NOMO-1 treated with DMSO at 0.1 percent for 48 hours (cell line): ENCODE measurements at regions not wholly inside any gene's neighbourhood (a gene's known extent, or its start where the extent isn't known, plus 50 kb on each side); places are given as distances from the start of the nearest gene placed in this dataset.

Source experiments
- DNase-seq: peaks from one replicate; lab custom pipeline; 2025; ENCODE audit not compliant: unreplicated experiment; lab: John Stamatoyannopoulos, UW

DNA sequence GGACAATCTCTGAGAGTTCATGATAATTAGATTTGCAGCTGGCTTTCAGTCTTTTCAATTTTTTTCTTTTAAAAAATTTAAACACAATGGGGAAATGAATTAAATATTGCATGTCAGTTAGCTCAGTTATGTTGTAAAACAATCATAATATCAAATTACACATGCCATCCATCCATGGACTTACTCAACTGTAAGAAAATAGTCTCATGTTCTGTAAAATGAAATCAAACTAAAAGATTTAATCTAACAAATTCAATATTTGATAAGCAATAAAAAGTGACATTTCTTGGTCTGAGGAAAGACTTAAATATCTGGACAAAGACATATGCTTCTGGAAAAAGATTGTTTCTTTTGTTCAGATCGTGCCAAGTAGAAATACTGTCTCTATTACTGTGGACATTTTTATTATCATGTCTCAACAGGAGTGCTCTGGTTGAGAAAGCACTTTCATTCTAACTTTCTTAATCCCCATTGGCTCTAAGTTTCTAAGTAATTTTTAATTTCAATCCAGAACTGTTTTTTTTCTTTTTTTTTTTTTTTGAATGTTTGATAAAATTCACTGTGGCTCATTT, 179.2 kb upstream of the FAM3C start:
- DNase-seq = no peak

DNA sequence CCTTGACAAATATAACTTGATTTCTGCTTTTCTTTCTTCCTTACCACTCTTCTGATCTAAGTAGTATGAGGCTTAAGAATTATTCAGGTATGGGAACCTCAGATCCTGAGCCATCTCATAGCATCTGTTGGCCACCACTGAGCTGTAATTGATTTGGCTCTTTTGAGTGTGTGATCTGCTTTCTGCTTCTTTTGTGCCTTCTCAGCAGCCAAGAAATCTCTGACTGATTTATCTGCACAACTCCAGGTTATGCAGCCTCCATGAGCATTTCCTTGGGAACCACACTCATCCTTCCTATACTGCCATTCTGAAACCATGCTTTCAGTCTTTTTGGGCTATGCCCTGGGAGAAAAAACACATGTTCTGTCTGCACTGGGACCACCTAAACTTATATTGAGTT, 178.0 kb upstream of the FAM3C start:
- DNase-seq = no peak

DNA sequence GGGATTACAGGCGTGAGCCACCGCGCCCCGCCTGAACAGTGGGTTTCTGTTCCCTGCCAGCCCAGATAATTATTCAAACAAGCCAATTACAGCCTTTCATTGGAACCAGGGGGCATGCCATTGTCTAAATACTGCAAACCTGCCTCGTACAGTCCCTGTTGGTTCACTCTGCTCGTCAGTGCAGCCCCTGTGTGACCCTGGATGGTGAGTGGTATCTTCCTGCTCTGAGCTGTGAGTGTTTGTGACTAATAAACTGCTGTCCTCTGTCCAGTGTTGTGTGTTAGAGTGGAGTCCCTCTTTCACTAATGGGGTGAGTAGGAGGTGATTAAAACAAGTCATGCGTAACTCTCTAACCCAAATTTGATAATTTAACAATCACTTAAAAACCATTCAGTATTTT, 176.5 kb upstream of the FAM3C start:
- DNase-seq = no peak

DNA sequence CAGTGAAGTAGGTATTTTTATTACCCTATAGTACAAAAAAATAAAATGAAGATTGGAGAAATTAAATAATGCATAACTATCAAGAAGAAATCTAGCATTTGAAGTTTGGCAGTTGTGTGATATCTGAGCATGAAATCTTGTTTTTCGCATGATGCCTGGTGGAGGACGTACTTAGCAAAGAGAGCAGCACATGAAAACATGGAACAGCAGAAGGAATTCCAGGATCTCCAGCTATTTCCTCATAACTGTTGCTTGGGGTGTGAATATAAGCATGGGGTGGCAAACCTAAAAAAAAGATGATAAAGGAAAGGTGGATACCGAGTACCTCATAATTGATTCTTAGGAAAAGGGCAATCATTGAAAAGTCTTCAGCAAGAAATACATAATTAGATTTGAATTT, 174.3 kb upstream of the FAM3C start:
- DNase-seq = no peak

DNA sequence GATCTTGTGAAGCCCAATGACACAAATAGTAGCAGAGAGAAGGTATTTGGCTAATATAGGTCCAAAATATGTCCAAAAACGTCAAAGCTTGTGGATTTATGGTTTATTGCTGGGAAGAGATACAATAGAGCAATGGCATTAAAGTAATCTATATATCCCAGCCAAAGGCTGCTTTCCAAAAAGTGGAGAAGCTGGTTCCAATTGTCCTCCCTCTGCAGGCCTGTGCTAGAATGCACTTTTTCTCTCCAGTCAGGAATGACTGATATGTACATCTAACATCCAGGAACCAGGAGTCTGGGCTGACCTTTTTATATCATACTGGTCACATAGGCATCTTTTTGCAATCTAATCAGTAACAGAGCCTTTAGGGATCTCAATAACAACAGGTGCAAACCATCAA, 167.1 kb upstream of the FAM3C start:
- no peak for DNase-seq

DNA sequence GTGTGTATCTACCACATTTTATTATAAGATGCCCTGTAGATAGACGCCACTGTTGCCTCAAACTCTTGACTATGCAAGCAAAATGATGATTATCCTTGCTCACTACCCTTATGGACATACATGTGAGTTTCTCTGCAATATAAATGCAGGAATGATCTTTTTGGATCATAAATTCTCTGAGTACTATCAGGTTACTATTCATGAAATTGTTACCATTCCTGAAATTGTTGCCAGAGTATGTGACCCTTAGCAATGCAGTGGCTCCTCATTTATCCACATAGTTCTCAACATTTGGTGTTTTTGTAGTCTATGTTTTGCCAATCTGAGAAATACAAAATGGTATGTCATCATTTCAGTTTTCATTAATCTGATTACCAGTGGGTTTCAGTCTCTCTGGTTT, 166.2 kb upstream of the FAM3C start:
- no peak for DNase-seq

DNA sequence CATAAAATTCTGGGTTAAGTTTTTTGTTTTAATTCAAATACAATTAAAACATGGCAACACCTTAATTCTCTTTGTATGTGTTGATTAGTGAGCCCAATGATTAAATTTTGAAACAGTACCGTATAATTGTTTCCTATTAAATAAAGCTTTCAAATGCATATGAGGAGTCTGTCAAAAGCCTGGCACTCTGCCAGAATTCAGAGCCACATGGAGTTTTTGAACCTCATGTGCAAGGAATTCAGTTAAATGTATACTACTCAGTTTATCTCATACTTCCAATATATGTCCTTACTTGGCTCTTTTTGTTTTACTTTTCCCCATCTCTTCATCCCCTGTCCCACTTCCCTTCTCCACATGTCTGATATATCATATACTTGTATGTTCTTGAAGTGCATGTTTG, 165.6 kb upstream of the FAM3C start:
- DNase-seq = no peak

DNA sequence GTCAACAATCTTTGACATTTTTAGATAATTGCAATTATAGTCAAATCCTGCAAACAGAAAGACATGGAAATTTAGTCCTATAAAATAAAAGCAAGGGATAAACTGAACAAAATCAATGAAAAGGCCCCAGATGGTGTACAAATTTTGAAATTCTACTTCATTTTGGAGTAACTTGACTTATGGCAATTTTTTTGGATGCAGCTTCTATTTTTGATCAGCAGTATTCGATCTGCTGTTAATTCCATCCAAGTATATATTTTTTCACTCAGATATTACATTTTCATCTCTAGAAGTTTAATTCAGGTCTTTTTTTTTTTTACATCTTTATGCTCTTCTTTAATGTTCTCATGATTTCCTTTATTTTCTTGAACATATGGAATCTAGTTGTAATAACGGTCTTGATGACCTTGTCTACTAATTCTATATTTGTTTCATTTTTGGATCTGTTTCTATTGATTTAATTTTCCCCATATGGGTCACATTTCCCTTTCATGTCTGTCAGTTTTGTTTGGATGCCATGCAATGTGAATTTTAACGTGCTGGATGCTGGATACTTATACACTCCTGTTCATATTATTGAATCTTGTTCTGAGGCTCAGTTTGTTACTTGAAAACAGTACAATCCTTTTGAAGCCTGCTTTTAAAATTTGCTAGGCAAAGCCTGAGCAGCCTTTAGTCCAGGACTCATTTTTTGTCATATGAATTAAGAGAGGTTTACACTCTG, 164.3 kb upstream of the FAM3C start:
- DNase-seq = no peak

DNA sequence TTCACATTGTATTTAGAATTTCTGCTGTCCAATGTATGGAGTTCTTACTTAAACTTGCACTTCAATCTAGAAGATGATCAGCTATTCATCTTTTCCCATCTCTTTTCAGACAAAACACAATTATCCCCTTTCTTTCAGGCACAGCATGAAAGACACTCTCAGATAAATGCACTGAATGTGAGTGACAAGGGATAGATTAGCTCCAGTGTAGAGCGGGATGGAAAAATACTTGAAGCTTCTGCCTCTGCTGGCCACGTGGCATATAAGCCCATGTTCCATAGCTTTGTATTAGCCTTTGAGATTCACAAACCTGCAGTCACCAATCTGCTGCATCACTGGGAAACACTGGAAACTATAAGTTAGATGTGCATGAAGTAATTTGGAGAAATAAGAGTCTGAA, 162.2 kb upstream of the FAM3C start:
- DNase-seq = no peak

DNA sequence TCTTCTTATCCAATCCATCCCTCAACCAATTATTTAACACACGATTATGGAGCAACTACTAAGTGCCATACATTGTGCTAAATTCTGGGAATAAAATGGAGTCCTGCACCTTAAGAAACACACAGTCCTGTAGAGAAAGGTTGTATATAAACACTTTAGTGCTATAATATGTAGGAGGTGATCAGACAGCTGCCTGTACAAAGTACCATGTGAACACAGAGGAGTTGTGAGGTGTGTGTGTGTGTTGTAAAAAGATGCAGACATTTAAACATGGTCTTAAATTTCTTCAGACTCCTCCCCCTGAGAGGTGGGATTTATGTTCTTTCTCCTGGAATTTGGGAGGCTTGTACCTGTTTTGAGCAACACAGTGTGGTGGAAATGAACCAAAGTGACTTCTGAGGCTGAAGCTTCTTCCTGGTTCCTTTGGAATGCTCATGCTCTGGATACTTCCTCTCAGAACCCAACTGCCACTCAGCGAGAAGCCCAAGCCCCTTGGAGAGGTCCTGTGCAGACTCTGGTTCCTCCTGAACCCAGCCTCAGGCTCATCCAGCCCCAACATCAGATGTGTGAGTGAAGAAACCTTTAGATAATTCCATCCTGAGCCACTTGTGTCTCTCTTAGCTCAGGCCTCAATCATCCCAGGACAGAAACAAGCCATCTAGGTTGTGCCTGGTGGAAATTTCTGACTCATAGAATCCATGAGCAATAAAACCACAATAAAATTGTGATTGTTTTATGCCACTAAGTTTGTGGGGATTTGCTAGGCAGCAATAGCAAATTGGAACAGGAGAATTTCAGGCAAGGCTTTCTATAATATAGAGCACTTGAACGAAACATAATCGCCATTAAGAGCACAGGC, 161.2 kb upstream of the FAM3C start:
- DNase-seq = no peak

DNA sequence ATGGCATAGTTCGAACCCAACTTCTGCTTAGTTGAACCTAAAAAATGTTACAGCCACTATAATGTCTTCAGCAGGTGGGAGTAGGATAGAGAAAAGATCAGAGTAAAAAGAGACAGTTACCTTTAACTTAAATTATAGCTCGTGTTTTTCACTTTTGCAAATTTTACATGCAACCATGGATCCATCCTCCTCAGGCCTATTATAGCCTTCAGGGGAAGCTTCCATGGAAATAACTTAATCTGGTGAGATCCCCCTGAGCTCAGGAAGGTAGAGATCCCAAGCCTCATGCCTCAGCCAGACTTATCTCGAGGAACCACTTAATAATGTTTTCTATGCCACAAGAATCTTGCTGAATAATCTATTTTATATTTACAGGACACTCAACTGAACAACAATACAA, 159.4 kb upstream of the FAM3C start:
- no peak for DNase-seq

DNA sequence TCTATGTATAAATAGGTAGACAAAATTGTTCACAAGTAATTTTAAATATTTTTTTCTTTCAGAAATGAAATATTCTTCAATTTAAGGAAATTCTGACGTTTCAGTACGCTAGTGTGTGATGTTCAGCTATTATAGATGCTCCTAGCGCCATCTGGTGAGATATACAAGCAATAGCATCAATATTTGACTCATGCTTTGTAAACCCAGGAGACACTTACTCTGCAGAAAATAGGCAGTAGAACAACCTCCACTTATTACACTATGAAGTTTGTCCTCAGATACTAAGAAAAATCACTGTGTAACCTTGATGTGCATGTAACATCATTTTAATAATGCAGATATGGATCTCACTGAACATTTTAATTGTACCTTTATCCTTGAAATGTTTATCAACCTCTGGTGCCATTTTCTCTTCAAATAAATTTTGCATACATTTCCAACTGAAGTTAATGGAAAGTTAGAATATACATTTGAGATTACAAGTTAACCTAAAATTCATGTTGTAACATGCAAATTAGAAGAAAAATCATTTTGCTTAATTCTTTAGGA, 151.5 kb upstream of the FAM3C start:
- peak; percentile 39 for DNase-seq

DNA sequence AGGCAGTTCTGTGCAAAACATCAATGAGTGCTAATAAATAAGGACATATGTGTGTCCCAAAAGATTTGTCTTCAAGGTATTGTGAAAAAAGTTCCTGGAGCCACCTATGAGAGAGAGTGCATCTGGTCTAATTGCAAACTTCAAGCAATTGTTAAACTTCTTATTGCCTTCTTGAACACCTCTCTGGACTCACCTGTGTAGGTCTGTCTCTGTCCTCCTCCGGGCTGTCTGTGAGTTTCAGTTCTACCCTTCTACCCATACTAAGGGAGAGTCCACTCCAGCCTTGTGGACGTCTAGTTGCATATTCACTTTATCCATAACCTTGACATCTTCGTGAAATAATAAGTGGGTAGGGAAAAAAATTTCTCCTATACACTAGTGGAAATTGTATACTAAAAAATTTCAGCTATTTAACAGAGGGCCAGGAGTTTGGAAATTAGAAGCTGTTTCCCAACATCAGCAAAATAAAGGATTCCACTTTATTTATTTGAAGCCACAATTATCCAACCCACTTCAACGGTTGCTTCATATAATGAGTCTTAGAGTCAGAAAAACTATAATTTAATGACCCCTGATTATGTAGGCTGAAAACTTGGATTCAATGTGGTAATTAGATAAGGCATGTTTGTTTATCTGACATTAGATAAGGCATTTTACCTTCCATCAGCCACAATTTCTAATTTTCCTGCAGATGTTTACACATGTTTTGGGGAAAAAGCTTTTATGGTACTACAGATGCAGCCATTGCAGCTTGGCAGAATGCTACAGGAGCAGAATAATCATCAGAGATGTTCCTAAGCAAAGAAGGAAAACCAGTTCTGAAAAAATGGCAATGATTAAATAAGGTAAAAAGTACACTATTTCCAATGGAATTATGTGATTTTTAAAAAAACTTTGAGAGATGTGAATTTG, 150.8 kb upstream of the FAM3C start:
- DNase-seq = no peak

DNA sequence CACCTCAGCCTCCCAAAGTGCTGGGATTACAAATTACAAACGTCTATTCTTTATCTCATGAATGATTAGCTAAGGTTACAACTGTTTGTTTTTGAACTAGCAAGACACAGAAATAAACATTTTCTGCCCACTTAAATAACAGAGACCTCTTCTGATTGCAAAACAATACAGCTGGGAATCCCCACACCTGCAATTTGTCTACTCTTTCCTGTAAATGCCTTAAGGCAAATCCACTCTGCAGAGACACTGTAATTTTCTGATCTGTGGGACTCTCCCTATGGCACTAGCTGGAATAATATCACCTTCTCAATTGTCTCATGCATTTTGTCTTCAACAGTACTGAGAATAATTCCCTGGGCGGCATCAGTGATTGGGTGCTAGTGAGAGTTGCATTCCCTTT, 149.3 kb upstream of the FAM3C start:
- DNase-seq = no peak

DNA sequence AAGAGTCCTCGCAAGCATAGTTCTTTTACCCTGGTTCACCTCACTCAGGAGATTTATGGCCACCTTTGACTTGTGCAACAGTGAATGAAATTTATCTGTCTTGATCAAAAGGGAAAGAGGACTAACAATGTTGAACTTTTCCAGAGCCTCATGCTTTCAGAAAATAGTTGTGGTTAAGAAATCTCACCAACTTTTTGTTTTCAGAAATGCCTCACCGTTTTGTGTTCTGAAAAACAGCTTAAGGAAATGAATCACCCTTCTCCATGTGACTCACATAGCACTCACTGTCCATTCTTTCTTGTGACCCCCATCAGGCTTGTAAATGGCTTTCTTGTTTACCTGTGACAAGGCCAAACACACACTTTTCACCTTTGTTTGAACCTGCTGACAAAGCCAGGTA, 148.6 kb upstream of the FAM3C start:
- DNase-seq = peak; percentile 11

DNA sequence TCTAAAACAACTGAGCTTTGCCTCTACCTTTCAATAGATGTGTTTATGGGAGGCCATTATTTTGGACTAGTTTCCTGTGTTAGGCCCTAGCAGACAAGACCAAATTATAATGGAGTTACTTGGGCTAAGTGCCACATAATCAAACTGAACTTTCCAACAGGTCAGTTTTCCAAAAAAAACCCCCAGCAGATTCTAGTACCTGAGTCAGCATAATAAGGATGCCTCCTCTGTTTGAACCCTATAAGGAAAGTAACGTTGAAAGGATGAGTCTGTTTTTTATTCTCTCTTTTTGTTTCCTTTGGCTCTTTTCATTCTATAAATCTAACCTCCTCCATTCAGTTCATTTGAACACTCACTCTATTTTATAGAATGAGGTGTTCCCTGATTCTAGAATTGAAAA, 148.1 kb upstream of the FAM3C start:
- DNase-seq = no peak

DNA sequence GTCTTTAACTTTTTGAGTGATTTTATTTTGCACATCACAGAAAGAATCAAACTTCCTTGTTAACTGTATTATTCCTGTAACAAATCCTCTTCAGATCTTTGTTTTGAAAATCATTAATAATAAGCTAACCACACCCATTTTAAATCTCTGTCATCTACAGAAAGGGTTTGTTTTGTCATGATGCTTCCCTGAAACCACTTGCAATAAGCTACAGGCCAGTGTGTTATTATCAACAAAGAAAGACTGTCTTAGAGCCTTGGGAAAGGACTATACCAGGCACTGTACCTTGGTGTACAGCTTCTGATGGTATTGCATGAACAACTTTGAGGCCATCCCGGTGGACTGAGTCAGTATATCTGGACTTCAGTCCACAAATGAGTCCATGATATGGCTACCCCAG, 145.3 kb upstream of the FAM3C start:
- DNase-seq = no peak

DNA sequence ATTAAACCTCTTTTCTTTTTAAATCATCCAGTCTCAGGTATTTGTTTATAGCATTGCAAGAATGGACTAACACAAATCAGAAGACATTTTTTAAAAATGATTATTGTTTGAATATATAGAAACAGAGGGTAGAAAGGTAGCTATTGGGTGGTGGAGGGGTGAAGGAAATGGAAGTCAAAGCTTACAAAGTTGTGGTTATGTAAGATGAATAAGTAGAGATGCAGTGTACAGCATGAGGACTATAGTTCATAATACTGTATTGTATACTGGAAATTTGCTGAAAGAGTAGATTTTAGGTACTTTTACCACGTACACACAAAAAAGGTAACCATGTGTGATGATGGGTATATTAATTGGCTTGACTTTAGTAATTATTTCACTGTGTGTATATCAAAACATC, 144.0 kb upstream of the FAM3C start:
- DNase-seq = no peak

DNA sequence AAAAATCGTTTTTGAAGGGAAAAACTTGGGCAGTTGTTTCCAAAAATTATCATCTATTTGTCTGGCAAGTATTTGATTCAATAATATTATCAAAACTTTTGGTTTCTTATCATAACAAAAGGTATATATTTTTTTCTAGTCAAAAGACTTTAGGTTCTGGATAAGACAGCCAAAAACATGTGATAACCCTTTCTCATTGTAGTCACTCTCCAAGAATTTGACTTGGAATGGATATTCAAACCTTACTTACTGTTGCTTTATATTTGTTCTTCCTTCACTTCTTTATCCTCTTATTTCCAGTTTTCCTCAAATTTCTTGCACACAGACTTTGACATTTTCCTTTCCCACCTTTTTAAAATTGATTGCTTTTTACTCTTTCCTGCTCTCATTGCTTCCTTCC, 140.9 kb upstream of the FAM3C start:
- DNase-seq = no peak

DNA sequence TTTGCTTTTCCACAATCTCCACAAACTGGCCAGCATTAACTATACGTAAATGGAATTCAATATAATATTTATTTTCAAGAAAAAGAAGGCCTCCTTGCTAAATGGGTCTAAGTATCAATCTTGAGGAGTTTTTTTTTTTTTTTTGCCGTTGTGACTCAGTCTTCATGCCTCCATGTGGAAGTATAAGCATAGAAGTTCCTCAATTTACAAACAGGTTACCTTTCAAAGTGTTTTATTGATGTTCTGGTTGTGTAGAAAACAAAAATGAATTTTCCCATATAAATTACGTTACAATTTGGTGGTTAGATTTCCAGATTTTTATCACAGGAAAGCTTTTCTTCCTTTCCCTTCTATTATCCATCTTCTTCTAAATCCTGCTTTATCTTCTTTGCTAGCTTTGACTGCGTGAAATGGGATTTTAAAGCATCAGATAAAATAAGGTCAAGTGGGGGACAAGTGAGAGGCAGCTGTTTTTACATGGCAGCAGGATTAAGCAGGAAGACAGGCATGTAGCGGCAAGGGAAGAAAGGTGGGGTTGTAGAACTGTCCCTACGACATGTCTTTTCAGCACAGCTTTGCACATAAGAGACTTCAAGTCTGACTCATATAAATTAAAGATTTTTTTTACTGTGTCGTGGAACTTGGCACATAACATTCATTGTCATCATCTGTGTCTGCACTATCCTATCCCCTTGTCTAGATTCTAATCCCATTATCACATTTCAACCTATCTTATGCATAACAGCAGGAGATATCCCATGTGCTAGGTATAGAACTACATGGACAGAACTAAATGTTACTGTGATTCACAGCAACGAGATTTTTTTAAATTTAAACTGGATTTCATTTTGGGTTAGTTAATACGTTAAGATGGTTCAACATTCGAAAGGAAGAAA, 135.3 kb upstream of the FAM3C start:
- peak; percentile 44 for DNase-seq
